ENCODE measurements at regions not wholly inside any gene's neighbourhood (a gene's known extent, or its start where the extent isn't known, plus 50 kb on each side); places are given as distances from the start of the nearest gene placed in this dataset.

- no peak for FAIRE-seq
These were observed 133.4 kb upstream of the MKLN1 start for GRCh38 chr7:131194070-131194865.

- no peak for FAIRE-seq
These were observed 130.9 kb upstream of the MKLN1 start for GRCh38 chr7:131196803-131197202.

- no peak for FAIRE-seq
These were observed 129.6 kb upstream of the MKLN1 start for GRCh38 chr7:131197920-131198615.

GRCh38 chr7:131202451-131202850, 125.2 kb upstream of the MKLN1 start:
- no peak for FAIRE-seq

- FAIRE-seq, result no peak
These were observed 124.2 kb upstream of the MKLN1 start for GRCh38 chr7:131203291-131203976.

GRCh38 chr7:131208777-131209176, 118.9 kb upstream of the MKLN1 start:
- no peak for FAIRE-seq

GRCh38 chr7:131210618-131211017, 117.1 kb upstream of the MKLN1 start:
- no peak for FAIRE-seq

- no peak for FAIRE-seq
These were observed 116.2 kb upstream of the MKLN1 start for GRCh38 chr7:131211500-131211899.

- FAIRE-seq, result no peak
These were observed 115.6 kb upstream of the MKLN1 start for GRCh38 chr7:131212114-131212513.

- no peak for FAIRE-seq
These were observed 108.9 kb upstream of the MKLN1 start for GRCh38 chr7:131218727-131219128.

- FAIRE-seq, result no peak
These were observed 108.2 kb upstream of the MKLN1 start for GRCh38 chr7:131219312-131220041.

- FAIRE-seq, result no peak
These were observed 106.6 kb upstream of the MKLN1 start for GRCh38 chr7:131221061-131221460.

- no peak for FAIRE-seq
These were observed 105.5 kb upstream of the MKLN1 start for GRCh38 chr7:131222171-131222570.

- no peak for FAIRE-seq
These were observed 104.5 kb upstream of the MKLN1 start for GRCh38 chr7:131223151-131223550.

- no peak for FAIRE-seq
These were observed 102.7 kb upstream of the MKLN1 start for GRCh38 chr7:131224996-131225395.

GRCh38 chr7:131225619-131226513, 101.8 kb upstream of the MKLN1 start:
- FAIRE-seq, result no peak

GRCh38 chr7:131226514-131226865, 101.2 kb upstream of the MKLN1 start:
- no peak for FAIRE-seq

- FAIRE-seq, result no peak
These were observed 96.1 kb upstream of the MKLN1 start for GRCh38 chr7:131231381-131232220.

GRCh38 chr7:131232768-131233167, 94.9 kb upstream of the MKLN1 start:
- FAIRE-seq, result no peak

GRCh38 chr7:131233193-131233592, 94.5 kb upstream of the MKLN1 start:
- no peak for FAIRE-seq
